CD4-positive, alpha-beta T cell treated with Interleukin-1 beta for 1 hour (primary cell): ENCODE measurements at regions not wholly inside any gene's neighbourhood (a gene's known extent, or its start where the extent isn't known, plus 50 kb on each side); places are given as distances from the start of the nearest gene placed in this dataset.
"Not testable (repeated sequence)": the region's sequence is repeated elsewhere in the genome, so short reads cannot be mapped to it uniquely, and the experiment has no call there.

ENCODE experiments used
- DNase-seq, 2 donors: peaks; one replicate each; pipeline ENCODE4 v3.0.0-alpha.2; 2020 to 2022

DNA sequence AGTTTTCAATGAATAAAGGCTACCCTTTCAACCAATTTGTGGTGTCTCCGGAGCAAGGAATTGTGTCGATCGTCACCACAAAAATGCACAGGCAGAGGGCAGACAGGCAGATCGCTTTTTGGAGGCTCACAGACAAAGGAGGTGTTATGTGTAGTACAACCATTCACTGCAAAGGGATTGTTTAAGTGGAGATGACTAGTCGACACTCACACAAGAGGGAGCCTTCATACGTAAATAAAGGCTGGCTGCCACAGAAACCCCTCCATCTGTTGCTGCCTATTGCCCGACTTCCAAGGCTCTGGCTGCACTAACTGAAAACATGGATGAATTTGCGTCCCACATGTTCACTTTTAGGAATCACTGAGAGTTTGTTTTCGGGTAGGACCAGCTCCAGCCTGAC is 281.1 kb downstream of the NKX6-1 start:
- DNase-seq: no peak

- no peak for DNase-seq
These were observed 283.9 kb downstream of the NKX6-1 start for GRCh38 chr4:84215217-84215616.

- not testable (repeated sequence) for DNase-seq
These were observed 292.9 kb downstream of the NKX6-1 start for GRCh38 chr4:84206226-84206625.

GRCh38 chr4:84189144-84189543 is 309.9 kb downstream of the NKX6-1 start:
- DNase-seq: no peak

DNA sequence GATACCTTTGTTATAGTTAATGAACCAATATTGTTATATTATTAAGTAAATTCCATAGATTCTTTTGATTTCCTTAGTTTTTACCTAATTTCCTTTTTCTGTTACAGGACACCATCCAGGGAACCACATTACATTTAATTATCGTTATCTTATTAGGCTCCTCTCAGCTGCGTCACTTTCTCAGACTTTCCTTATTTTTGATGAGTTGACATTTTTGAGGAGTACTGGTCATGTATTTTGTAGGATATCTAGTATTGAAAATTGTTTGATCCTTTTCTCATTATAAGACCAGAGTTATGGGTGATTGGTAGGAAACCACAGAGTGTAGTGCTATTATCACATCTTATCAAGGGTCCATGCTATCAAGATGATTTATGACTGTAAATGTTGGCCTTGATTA is 319.7 kb downstream of the NKX6-1 start:
- no peak for DNase-seq

- DNase-seq: no peak
These were observed 321.1 kb downstream of the NKX6-1 start for GRCh38 chr4:84177831-84178542.

GRCh38 chr4:84176016-84176415 is 323.1 kb downstream of the NKX6-1 start:
- DNase-seq: no peak

- no peak for DNase-seq
These were observed 327.2 kb downstream of the NKX6-1 start for GRCh38 chr4:84171871-84172270.

DNA sequence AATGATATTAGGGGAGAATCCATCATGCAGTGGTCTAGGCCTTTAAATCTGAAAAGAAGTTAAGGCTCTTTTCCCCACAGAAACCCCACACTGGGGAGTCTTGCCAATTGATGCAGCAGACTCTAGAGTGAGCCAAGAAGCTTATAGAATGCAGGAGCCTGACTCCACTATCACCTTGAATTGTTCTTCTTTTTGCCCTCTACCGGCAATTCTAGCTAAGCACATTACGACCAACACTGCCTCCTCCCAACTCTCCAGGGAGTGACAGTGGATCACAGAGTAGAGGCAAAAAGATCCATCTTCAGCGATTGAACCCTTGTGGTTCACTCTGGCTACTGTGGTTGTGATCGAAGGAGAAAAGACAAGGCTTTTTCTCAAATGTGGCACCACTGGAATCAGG is 331.5 kb downstream of the NKX6-1 start:
- DNase-seq: no peak

DNA sequence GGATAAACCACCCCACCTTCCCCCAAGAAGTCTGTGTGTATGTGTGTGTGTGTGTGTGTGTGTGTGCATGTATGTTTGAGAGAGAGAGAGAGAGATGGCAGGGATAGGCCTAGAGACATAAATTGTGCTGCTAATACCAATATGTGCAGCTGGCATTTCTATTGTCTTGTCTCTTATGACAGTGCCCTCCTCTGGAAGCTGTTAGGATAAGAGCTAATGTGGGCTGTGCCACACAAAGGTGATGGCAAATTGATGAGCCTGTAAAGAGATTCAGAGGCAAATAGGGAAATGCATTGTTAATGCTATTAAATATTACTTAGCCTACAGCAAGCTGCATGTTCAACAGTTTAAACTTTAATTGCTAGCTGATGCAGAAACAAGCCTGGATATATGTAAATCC is 332.0 kb downstream of the NKX6-1 start:
- DNase-seq: no peak

DNA sequence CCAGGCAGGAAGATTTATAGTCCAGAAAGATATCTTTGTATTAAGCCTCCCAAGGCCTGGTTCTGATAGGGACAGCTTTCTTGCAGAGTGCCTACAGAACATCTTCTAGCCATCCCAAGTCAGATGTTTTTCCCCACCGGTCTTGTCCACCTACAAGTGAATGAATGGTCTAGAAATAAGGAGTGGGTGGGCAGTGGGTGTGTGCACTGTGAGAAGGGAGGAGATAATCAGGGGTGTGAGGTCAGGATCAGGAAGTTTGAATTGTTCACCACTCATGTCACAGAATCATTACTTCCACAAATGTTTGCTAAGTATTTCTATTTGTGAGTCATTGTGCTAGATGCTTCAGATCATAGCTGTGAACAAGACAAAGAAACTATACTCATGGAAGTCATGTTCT is 332.6 kb downstream of the NKX6-1 start:
- DNase-seq: no peak

GRCh38 chr4:84164201-84164600 is 334.9 kb downstream of the NKX6-1 start:
- no peak for DNase-seq

DNA sequence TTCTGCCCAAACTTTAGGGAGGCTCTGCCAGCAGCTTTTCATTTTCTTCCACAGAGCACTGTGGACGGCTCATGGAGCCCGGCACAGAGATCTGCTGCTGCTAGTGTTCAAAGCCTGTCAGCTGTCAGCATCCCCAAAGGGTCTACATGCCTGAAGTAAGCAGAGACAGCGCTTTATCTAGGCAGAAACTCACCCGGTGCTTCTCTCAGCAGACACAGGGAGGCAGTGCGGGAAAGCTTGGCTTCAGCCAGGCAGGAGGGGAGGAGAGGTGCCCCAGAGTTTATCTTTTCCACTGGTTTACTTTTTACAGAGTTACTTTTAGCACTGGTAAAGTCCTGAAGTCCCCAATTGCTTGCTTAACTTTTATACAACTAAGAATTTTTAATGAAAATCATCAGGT is 339.3 kb downstream of the NKX6-1 start:
- no peak for DNase-seq

DNA sequence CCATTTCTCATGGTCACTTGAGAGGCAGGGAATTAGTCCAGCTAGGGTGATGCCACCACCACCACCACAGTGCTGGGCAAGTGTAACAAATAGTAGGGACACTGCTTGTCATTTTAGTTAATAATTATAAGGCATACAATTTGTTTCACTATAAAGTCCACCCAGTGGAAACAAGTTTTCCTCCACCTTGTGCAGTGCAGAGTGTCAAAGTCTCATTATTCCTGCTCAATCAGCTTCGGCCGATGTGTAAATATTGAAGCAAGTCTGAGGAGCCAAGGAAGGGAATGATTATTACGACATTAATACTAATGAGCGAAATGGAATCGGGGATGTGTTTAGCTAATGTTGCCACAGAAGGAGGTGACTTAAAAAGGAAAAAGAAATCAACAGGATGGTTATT is 340.4 kb downstream of the NKX6-1 start:
- DNase-seq: no peak

GRCh38 chr4:84151574-84151973 is 347.5 kb downstream of the NKX6-1 start:
- no peak for DNase-seq

- no peak for DNase-seq
These were observed 348.9 kb downstream of the NKX6-1 start for GRCh38 chr4:84150177-84150576.

GRCh38 chr4:84147831-84148230 is 351.3 kb downstream of the NKX6-1 start:
- DNase-seq: no peak

GRCh38 chr4:84146300-84146959 is 352.7 kb downstream of the NKX6-1 start:
- no peak for DNase-seq

DNA sequence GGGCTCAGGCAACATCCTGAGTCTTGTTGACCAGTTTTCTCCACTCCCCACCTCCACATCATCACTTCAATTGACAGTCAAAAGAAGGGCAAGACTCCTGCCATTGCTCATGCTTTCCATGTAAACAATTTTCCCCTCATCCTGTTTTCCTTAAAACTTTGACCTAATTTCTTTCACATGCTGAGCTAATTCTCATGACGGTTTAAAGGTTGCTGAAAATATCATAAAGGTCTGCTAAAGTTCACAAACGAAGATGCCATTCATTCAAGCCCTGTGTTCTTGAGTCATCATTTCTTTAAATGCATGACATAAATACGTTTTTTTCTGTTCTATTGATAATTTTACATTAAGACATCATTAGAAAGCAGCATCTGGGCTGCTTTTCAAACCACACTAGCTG is 353.9 kb downstream of the NKX6-1 start:
- no peak for DNase-seq

- DNase-seq: not testable (repeated sequence)
These were observed 372.2 kb downstream of the NKX6-1 start for GRCh38 chr4:84126911-84127310.

DNA sequence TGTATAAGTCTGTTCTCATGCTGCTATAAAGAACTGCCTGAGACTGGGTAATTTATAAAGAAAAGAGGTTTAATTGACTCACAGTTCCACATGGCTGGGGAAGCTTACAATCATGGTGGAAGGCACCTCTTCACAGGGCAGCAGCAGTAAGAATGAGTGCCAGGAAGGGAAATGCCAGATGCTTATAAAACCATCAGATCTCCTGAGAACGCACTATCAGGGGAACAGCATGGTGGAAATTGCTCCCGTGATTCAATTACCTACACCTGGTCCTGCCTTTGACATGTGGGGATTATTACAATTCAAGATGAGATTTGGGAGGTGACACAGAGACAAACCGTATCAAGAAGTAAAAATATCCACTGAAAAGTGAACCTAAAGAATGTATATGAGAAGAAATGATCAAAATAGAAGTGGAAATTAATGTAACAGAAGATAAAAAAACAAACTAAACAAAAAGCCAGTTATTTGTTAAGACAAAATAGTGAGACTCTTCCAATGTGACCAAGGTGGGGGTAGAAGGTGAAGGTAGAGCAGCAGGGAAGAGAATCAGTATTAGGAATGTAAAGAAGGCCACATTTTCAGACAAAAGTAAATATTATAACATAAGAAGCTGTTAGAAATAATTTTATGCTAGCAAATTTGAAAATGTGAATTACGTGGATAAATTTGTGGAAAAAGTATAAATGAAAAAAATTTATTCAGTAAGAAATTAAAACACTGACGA is 372.9 kb downstream of the NKX6-1 start:
- DNase-seq: no peak

DNA sequence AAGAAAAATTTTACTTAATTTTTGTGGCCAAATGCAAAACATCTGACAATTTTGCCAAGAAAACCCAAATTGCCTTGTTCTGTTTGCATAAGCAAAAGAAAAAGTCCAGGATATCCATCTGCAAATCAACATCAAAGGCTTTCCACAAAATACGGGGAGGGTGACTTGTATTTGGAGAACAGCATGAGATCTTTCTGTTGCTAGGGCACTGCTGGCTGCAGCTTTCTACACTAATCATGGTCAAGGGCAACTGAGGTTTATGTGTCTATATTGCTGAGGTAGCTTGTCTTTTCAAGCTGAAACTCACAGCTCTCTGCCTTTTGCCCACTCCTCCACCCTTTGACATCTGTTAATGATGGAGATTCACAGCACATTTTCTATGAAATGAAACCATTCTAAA is 389.1 kb downstream of the NKX6-1 start:
- DNase-seq: no peak

DNA sequence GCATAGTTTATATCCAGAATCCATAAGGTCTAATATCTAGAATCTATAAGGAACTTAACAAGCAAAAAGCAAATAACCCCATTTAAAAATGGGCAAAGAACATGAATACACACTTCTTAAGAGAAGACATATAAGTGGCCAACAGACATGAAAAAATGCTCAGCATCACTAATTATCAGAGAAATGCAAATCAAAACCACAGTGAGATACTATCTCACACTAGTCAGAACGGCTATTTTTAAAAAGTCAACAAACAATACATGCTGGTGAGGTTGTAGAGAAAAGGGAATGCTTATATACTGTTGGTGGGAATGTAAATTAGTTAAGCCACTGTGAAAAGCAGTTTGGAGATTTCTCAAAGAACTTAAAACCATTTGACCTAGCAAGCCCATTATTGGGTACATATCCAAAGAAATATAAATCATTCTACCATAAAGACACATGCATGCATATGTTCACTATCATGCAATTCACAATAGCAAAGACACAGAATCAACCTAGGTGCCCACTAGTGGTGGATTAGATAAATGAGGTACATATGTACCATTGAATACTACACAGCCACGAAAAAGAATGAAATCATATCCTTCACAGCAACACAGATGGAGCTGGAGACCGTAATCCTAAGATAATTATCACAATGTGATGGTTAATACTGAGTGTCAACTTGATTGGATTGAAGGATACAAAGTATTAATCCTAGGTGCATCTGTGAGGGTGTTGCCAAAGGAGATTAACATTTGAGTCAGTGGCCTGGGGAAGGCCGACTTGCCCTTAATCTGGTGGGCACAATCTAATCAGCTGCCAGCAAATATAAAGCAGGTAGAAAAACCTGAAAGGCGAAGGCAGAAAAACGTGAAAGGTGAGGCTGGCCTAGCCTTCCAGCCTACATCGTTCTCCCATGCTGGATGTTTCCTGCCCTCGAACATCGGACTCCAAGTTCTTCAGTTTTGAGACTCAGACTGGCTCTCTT is 397.2 kb downstream of the NKX6-1 start:
- not testable (repeated sequence) for DNase-seq
